Thoracic aorta (tissue), 2 donors: ENCODE measurements at regions not wholly inside any gene's neighbourhood (a gene's known extent, or its start where the extent isn't known, plus 50 kb on each side); places are given as distances from the start of the nearest gene placed in this dataset.

ENCODE experiments used
- ATAC-seq: fragments of 150-250 bp; one replicate; pipeline ENCODE4 v1.8.0; 2017; ENCODE audit warnings: low read depth; ENCODE audit not compliant: insufficient number of reproducible peaks, low FRiP score
- DNase-seq: peaks from one replicate; pipeline ENCODE4 v3.0.0-alpha.2; 2020; ENCODE audit warnings: low spot score
- H3K27ac ChIP-seq, 2 donors: fragments of 200-600 bp; sonication (generic); 1 replicate in 1 of 2; 2 replicates in 1 of 2; pipeline ENCODE4 v1.5.1; 2016; ENCODE audit warnings: mild to moderate bottlenecking in 2 of 2, moderate library complexity in 2 of 2
- H3K27me3 ChIP-seq: fragments of 200-600 bp; sonication (generic); replicated peaks from 2 replicates; pipeline ENCODE4 v1.6.0; 2016; ENCODE audit warnings: mild to moderate bottlenecking; ENCODE audit not compliant: insufficient read depth
- H3K36me3 ChIP-seq: fragments of 200-600 bp; sonication (generic); one replicate; pipeline ENCODE4 v1.5.1; 2016
- H3K4me1 ChIP-seq, 2 donors: fragments of 200-600 bp; sonication (generic); 1 replicate in 1 of 2; 2 replicates in 1 of 2; pipeline versions ENCODE4 v1.5.1 to v1.6.0; 2016; ENCODE audit warnings: low read depth in 2 of 2, mild to moderate bottlenecking in 1 of 2; ENCODE audit not compliant: control insufficient read depth in 1 of 2
- H3K4me3 ChIP-seq: fragments of 200-600 bp; sonication (generic); 2 replicates; pipeline ENCODE4 v1.5.1; 2016; ENCODE audit warnings: mild to moderate bottlenecking
- H3K9me3 ChIP-seq: fragments of 200-600 bp; sonication (generic); 2 replicates; pipeline ENCODE4 v1.5.1; 2016
- TF ChIP-seq, protein P1 (sequence below): fragments of 200-600 bp; sonication (generic); IDR thresholded peaks from one replicate; pipeline ENCODE4 v1.5.1; 2019; ENCODE audit warnings: antibody characterized with exemption

DNA sequence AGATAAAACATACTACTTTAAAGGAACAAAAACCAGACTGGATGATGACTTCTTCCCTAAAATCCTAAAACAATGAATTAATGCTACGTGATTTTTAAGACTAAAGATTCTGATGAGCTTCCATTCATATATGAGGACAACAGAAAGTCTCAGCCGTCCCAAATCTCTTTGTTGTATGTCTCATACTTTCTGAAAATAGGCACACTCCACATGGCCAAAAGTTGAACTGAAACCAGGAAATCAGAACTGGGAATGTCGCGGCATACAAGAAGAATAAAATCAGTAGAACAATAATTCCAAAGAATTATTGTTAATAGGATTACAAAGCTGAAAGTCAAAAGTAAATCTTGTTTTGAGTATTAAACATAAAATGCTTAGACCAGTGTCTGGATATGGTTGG, 195.4 kb upstream of the GHITM start:
- Histone ChIP-seq H3K9me3 (no peaks in the 10 kb centered on the region), H3K36me3 (no peaks in the 10 kb centered on the region), H3K27me3 (no peaks in the 10 kb centered on the region), H3K4me3 (no peak overlapping the region), H3K27ac (no peak overlapping the region), H3K4me1 (no peaks in the 10 kb centered on the region)
- ATAC-seq, result no peak
- TF ChIP-seq, protein P1, sequence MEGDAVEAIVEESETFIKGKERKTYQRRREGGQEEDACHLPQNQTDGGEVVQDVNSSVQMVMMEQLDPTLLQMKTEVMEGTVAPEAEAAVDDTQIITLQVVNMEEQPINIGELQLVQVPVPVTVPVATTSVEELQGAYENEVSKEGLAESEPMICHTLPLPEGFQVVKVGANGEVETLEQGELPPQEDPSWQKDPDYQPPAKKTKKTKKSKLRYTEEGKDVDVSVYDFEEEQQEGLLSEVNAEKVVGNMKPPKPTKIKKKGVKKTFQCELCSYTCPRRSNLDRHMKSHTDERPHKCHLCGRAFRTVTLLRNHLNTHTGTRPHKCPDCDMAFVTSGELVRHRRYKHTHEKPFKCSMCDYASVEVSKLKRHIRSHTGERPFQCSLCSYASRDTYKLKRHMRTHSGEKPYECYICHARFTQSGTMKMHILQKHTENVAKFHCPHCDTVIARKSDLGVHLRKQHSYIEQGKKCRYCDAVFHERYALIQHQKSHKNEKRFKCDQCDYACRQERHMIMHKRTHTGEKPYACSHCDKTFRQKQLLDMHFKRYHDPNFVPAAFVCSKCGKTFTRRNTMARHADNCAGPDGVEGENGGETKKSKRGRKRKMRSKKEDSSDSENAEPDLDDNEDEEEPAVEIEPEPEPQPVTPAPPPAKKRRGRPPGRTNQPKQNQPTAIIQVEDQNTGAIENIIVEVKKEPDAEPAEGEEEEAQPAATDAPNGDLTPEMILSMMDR, result no peak
- DNase-seq, result no peak

DNA sequence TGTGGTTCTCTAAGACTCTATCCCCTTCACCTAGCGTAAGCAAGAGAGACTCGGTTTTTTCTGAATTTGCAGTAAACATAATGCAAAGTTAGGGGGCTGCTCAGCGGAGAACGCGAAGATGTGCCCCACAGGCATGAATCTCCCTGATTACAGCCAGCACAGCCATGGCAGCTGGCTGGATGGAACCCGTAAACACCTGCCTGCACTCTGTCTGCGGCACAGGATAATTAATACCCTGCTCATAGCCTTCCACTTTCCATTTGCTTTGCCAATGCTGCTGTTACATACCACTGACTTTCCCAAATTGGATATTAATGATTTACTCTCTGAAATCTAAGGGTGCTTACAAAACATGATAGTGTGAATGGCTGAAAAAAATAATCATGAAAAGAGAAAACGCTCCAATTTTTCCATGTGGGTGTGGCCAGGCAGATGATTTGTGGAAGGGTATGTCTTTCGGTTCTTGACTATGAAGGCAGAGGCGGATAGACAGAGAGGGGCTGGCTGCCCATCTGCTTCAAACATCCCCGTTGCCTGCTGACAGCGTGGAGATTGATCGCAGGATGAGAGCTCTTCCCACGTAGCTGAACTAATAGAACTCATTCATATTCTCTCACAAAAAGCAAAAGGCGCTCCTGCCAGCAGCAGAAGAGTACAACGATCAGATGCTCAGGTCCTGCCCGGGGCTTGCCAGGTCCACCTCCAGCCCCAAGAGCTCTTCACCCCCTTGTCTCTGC, 193.2 kb upstream of the GHITM start:
- Histone ChIP-seq H3K27me3 (no peaks in the 10 kb centered on the region), H3K9me3 (no peaks in the 10 kb centered on the region), H3K27ac (no peak overlapping the region), H3K4me3 (no peak overlapping the region), H3K4me1 (no peaks in the 10 kb centered on the region), H3K36me3 (no peaks in the 10 kb centered on the region)
- no peak for ATAC-seq
- DNase-seq, result no peak
- TF ChIP-seq, protein P1, result no peak

DNA sequence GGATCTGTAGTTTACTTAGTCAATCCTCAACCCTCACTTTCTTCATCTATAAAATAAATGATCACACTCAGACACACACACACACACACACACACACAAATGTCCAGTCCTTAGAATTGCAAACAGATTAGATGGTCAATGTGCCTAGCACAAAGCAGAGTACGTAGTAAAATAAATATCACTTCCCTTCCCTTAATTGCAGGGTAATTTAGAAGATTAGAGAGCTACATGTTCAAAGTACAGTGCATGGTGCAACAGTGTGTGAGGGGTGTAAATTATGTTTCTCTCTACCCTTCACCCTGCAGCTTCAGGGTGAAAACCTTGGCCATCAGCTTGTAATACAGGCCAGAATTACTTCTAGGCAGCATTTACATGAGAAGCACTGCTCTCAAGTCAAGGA, 187.0 kb upstream of the GHITM start:
- Histone ChIP-seq H3K4me3 (no peak overlapping the region), H3K27me3 (no peaks in the 10 kb centered on the region), H3K36me3 (no peaks in the 10 kb centered on the region), H3K4me1 (no peaks in the 10 kb centered on the region), H3K27ac (no peak overlapping the region), H3K9me3 (no peaks in the 10 kb centered on the region)
- TF ChIP-seq, protein P1, result no peak
- DNase-seq (no peak), ATAC-seq (no peak)

DNA sequence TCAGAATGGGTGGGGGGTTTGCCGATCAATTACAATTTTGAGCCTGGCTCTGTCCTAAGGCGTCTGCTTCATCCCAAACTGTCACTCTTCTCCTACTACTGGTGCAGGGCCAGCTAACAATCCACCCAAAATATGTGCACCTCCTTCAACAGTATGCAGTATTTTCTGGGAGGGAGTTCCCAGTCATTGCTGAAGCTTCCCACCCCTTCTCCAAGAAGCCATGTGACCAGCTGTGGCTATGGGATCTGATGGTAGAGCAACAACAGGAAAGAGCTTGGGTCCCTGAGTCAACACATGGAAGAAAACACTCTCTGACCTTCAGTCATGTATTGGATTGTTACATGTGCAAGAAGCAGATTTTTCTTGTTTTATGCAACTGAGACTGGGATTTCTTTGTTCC, 185.7 kb upstream of the GHITM start:
- no peak overlapping the region for H3K4me3 ChIP-seq
- ATAC-seq, result no peak
- H3K27ac ChIP-seq, result no peak overlapping the region
- no peaks in the 10 kb centered on the region for H3K36me3 ChIP-seq
- TF ChIP-seq, protein P1, result no peak
- no peaks in the 10 kb centered on the region for H3K27me3 ChIP-seq
- H3K9me3 ChIP-seq, result no peaks in the 10 kb centered on the region
- no peaks in the 10 kb centered on the region for H3K4me1 ChIP-seq
- DNase-seq, result no peak

DNA sequence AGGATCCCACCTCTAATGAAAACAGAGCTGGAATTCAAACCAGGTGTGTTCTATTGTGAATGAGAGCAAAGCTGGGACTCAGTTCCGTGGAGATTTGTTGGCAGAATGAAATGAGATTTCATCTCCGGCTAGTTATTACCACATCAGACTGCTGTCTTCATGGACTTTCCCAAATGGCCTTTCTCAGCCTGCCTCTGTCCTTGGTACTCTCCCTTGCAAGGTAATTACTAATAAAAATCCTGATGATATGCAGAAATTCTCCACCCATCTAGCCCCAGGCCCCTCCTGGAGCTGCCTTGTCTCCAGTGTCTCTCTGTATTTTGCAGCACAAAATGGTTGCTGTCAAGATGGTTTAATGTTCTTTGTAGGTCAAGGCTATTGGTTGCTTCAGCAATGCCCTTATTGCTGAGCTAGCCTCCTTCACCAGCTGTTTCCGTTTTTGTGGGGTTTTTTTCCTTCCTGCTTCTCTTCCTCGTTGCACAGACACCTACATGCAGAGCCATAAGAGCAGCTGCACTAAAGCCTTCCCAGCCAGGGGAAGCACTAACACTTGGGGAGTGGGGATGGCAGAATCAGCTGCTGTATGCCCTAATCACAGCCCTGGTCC, 185.0 kb upstream of the GHITM start:
- no peaks in the 10 kb centered on the region for H3K27me3 ChIP-seq
- no peaks in the 10 kb centered on the region for H3K9me3 ChIP-seq
- no peaks in the 10 kb centered on the region for H3K36me3 ChIP-seq
- TF ChIP-seq, protein P1, result no peak
- DNase-seq (no peak), ATAC-seq (no peak)
- no peaks in the 10 kb centered on the region for H3K4me1 ChIP-seq
- H3K27ac ChIP-seq, result no peak overlapping the region
- no peak overlapping the region for H3K4me3 ChIP-seq
